Vagina (tissue), 2 donors: ENCODE measurements at regions not wholly inside any gene's neighbourhood (a gene's known extent, or its start where the extent isn't known, plus 50 kb on each side); places are given as distances from the start of the nearest gene placed in this dataset.

Source experiments
- DNase-seq, 2 donors: peaks; one replicate each; pipeline ENCODE4 v3.0.0-alpha.2; 2017; ENCODE audit errors: extremely low spot score in 2 of 2
- H3K27ac ChIP-seq: fragments of 200-600 bp; sonication (generic); one replicate; pipeline ENCODE4 v1.5.1; 2019
- H3K27me3 ChIP-seq: fragments of 200-600 bp; sonication (generic); one replicate; pipeline ENCODE4 v1.5.1; 2019
- H3K36me3 ChIP-seq, 2 donors: fragments of 200-600 bp; sonication (generic); one replicate each; pipeline ENCODE4 v1.5.1; 2017 to 2019
- H3K4me1 ChIP-seq: fragments of 200-600 bp; sonication (generic); one replicate; pipeline ENCODE4 v1.5.1; 2019
- H3K4me3 ChIP-seq, 2 donors: fragments of 200-600 bp; sonication (generic); 1 replicate in 1 of 2; 2 replicates in 1 of 2; pipeline ENCODE4 v1.5.1; 2016 to 2019
- H3K9me3 ChIP-seq: fragments of 200-600 bp; sonication (generic); one replicate; pipeline ENCODE4 v1.5.1; 2019
- CTCF ChIP-seq, 3 experiments: fragments of 450-650 bp in 2 of 3; fragments of 200-600 bp in 1 of 3; sonication (generic) in 1 of 3; IDR thresholded peaks; one replicate each; pipeline ENCODE4 v1.5.1; 2017 to 2019; ENCODE audit warnings: antibody characterized with exemption in 3 of 3, mild to moderate bottlenecking in 2 of 3, moderate library complexity in 2 of 3
- POLR2A ChIP-seq, 2 donors: fragments of 450-650 bp; IDR thresholded peaks; one replicate each; pipeline ENCODE4 v1.6.1; 2017; ENCODE audit warnings: antibody characterized with exemption in 2 of 2, mild to moderate bottlenecking in 2 of 2, moderate library complexity in 2 of 2
- POLR2AphosphoS5 ChIP-seq, 2 donors: sonication (generic); formaldehyde crosslinking; IDR thresholded peaks; one replicate each; pipeline ENCODE4 v1.9.0; 2017; ENCODE audit warnings: antibody characterized with exemption in 2 of 2, mild to moderate bottlenecking in 2 of 2, low read depth in 1 of 2; ENCODE audit not compliant: insufficient read depth in 1 of 2
- intact Hi-C: fragments of 100-400 bp; cut with DNase I; formaldehyde crosslinking; loops from one replicate; pipeline ENCODE4 v1.15.1; 2023

DNA sequence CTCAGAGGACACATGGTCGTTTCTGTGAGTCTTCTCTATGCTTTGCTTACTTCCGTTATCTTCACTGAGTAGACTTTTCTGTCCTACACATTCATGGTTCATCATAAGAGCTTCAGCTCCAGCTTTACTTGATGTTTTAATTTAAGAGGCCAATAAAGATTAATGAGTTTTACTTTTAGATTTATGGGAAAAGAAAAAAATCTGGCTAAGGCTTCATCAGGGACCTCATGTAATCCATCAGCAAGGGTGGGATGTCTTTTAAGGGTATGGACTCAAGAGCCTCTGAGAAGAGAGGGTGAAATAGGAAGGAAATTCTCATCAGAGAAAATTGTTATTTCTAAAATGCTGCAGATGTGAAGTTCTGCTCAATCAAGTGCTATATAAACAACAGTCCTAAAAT, 963.0 kb upstream of the RAG2 start:
- no peaks in the 10 kb centered on the region for H3K27me3 ChIP-seq
- H3K36me3 ChIP-seq: no peaks in the 10 kb centered on the region
- TF ChIP-seq POLR2AphosphoS5 (IDR thresholded peaks at IDR 0.05; ENCODE audit: insufficient read depth in 1 of 2, low read depth in 1 of 2): no peak
- no peak for TF ChIP-seq CTCF (IDR thresholded peaks at IDR 0.05)
- TF ChIP-seq POLR2A (IDR thresholded peaks at IDR 0.05): no peak
- H3K27ac ChIP-seq: no peak overlapping the region
- no peak for DNase-seq
- intact Hi-C loops: no loop called here
- H3K9me3 ChIP-seq: no peaks in the 10 kb centered on the region
- H3K4me3 ChIP-seq: no peak overlapping the region
- H3K4me1 ChIP-seq: no peaks in the 10 kb centered on the region

GRCh38 chr11:37560346-37560745, 962.3 kb upstream of the RAG2 start:
- no peaks in the 10 kb centered on the region for H3K27me3 ChIP-seq
- H3K4me1 ChIP-seq: no peaks in the 10 kb centered on the region
- no peaks in the 10 kb centered on the region for H3K36me3 ChIP-seq
- no peak overlapping the region for H3K27ac ChIP-seq
- H3K4me3 ChIP-seq: no peak overlapping the region
- intact Hi-C loops: no loop called here
- DNase-seq: no peak
- TF ChIP-seq CTCF (IDR thresholded peaks at IDR 0.05) (no peak), POLR2A (IDR thresholded peaks at IDR 0.05) (no peak), POLR2AphosphoS5 (IDR thresholded peaks at IDR 0.05; ENCODE audit: insufficient read depth in 1 of 2, low read depth in 1 of 2) (no peak)
- H3K9me3 ChIP-seq: no peaks in the 10 kb centered on the region

DNA sequence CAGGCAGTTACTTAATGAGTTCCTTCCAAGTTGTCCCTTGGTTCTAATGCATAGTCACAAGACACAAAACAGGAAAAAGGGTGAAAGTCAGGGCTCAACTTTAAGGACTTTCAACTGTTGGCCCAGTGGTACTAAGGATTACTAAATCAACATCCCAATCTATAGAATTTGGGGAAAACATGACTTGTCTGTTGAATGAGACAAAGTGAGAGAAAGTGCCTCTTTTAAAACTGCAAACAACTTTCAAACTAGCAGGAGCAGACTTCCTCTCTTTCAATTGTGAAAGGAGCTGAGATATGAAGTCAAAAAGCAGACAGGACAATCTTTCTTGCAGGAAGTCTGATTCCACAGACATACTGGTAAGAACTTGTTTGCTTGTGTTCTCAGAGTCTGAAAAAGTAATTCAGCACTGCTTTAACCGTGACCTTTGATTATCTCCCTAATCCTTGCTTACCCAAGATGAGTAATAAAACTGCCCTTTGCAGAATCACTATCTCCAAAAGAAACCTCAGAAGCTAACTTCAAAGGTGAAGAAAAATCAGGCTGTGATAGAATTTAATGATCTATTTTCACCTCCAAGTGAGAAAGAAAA, 960.7 kb upstream of the RAG2 start:
- TF ChIP-seq POLR2A (IDR thresholded peaks at IDR 0.05): no peak
- TF ChIP-seq CTCF (IDR thresholded peaks at IDR 0.05): no peak
- no peak for TF ChIP-seq POLR2AphosphoS5 (IDR thresholded peaks at IDR 0.05; ENCODE audit: insufficient read depth in 1 of 2, low read depth in 1 of 2)
- intact Hi-C loops: no loop called here
- DNase-seq: no peak
- Histone ChIP-seq H3K27me3 (no peaks in the 10 kb centered on the region), H3K36me3 (no peaks in the 10 kb centered on the region), H3K4me3 (no peak overlapping the region), H3K4me1 (no peaks in the 10 kb centered on the region), H3K27ac (no peak overlapping the region), H3K9me3 (no peaks in the 10 kb centered on the region)

GRCh38 chr11:37557990-37558389, 960.0 kb upstream of the RAG2 start:
- TF ChIP-seq POLR2A (IDR thresholded peaks at IDR 0.05) (no peak), POLR2AphosphoS5 (IDR thresholded peaks at IDR 0.05; ENCODE audit: insufficient read depth in 1 of 2, low read depth in 1 of 2) (no peak), CTCF (IDR thresholded peaks at IDR 0.05) (no peak)
- intact Hi-C loops: no loop called here

GRCh38 chr11:37552284-37552683, 954.2 kb upstream of the RAG2 start:
- intact Hi-C loops: no loop called here
- no peak for TF ChIP-seq CTCF (IDR thresholded peaks at IDR 0.05)
- no peak for TF ChIP-seq POLR2AphosphoS5 (IDR thresholded peaks at IDR 0.05; ENCODE audit: insufficient read depth in 1 of 2, low read depth in 1 of 2)
- no peak for TF ChIP-seq POLR2A (IDR thresholded peaks at IDR 0.05)
- Histone ChIP-seq H3K27ac (no peak overlapping the region), H3K4me3 (no peak overlapping the region), H3K4me1 (no peaks in the 10 kb centered on the region), H3K9me3 (no peaks in the 10 kb centered on the region), H3K36me3 (no peaks in the 10 kb centered on the region), H3K27me3 (no peaks in the 10 kb centered on the region)
- DNase-seq: no peak

More at GRCh38 chr11:37557990-37558389, 960.0 kb upstream of the RAG2 start:
- Histone ChIP-seq H3K4me3 (no peak overlapping the region), H3K27ac (no peak overlapping the region), H3K36me3 (no peaks in the 10 kb centered on the region), H3K4me1 (no peaks in the 10 kb centered on the region), H3K9me3 (no peaks in the 10 kb centered on the region), H3K27me3 (no peaks in the 10 kb centered on the region)
- no peak for DNase-seq
